NCI-H1930 (cell line): ENCODE measurements at regions not wholly inside any gene's neighbourhood (a gene's known extent, or its start where the extent isn't known, plus 50 kb on each side); places are given as distances from the start of the nearest gene placed in this dataset.
"Not testable (repeated sequence)": the region's sequence is repeated elsewhere in the genome, so short reads cannot be mapped to it uniquely, and the experiment has no call there.

Experiments used
- DNase-seq, 2 experiments: peaks; one replicate each; lab custom pipeline; 2025; lab: John Stamatoyannopoulos, UW

GRCh38 chr20:11686195-11686594 lies 231.5 kb upstream of the BTBD3 start:
- DNase-seq: no peak

GRCh38 chr20:11686820-11687543 lies 230.7 kb upstream of the BTBD3 start:
- DNase-seq: peak; percentile 10 to 60

GRCh38 chr20:11687546-11688292 lies 230.0 kb upstream of the BTBD3 start:
- DNase-seq: peak in 1 of 2 experiments; percentile 67

- no peak for DNase-seq
Measured at GRCh38 chr20:11689262-11689661, 228.4 kb upstream of the BTBD3 start.

GRCh38 chr20:11691766-11692165 lies 225.9 kb upstream of the BTBD3 start:
- DNase-seq: no peak

GRCh38 chr20:11692567-11692966 lies 225.1 kb upstream of the BTBD3 start:
- DNase-seq: no peak

- no peak for DNase-seq
Measured at GRCh38 chr20:11694467-11694866, 223.2 kb upstream of the BTBD3 start.

GRCh38 chr20:11697055-11697454 lies 220.6 kb upstream of the BTBD3 start:
- no peak for DNase-seq

- DNase-seq: no peak
Measured at GRCh38 chr20:11697646-11698045, 220.0 kb upstream of the BTBD3 start.

GRCh38 chr20:11698124-11698523 lies 219.6 kb upstream of the BTBD3 start:
- no peak for DNase-seq

GRCh38 chr20:11700831-11701230 lies 216.9 kb upstream of the BTBD3 start:
- DNase-seq: no peak

GRCh38 chr20:11702721-11703518 lies 214.8 kb upstream of the BTBD3 start:
- peak; percentile 47 to 54 for DNase-seq

GRCh38 chr20:11705512-11705911 lies 212.2 kb upstream of the BTBD3 start:
- no peak for DNase-seq

GRCh38 chr20:11708223-11708622 lies 209.5 kb upstream of the BTBD3 start:
- DNase-seq: not testable (repeated sequence)

- DNase-seq: no peak
Measured at GRCh38 chr20:11711214-11711613, 206.5 kb upstream of the BTBD3 start.

GRCh38 chr20:11712639-11713160 lies 205.0 kb upstream of the BTBD3 start:
- DNase-seq: no peak

- DNase-seq: no peak
Measured at GRCh38 chr20:11714886-11715285, 202.8 kb upstream of the BTBD3 start.

GRCh38 chr20:11716239-11716944 lies 201.3 kb upstream of the BTBD3 start:
- DNase-seq: peak; percentile 10 to 12

- no peak for DNase-seq
Measured at GRCh38 chr20:11716945-11717248, 200.8 kb upstream of the BTBD3 start.

- no peak for DNase-seq
Measured at GRCh38 chr20:11717562-11717961, 200.1 kb upstream of the BTBD3 start.

- DNase-seq: no peak
Measured at GRCh38 chr20:11718474-11719094, 199.1 kb upstream of the BTBD3 start.
